Activated T-helper 9 cell treated with anti-CD3 and anti-CD28 coated beads, Interleukin-2, amount 50 U/mL, for 16 hours (primary cell): ENCODE measurements at regions not wholly inside any gene's neighbourhood (a gene's known extent, or its start where the extent isn't known, plus 50 kb on each side); places are given as distances from the start of the nearest gene placed in this dataset.

ENCODE experiments used
- DNase-seq: peaks from one replicate; pipeline ENCODE4 v3.0.0-alpha.2; 2020; ENCODE audit warnings: low read depth

DNA sequence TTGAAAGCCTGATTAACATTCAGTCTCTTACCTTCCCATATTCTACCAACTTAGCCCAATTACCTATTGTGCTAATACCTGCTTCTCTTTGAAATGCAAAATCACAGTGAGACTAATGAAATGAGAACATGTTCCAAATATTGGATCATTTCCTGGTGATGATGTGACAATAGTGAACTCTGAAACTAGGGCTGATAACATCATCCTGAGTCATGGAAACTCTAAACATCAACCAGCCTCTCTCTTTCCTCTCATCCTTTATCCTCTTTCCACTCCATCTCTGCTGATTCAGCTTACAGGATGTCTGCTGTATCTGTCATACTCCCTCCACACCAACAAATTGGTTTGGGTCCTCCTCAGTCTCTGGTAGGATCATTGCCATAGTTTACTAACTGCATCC, 98.8 kb upstream of the NCKAP5 start:
- no peak for DNase-seq

DNA sequence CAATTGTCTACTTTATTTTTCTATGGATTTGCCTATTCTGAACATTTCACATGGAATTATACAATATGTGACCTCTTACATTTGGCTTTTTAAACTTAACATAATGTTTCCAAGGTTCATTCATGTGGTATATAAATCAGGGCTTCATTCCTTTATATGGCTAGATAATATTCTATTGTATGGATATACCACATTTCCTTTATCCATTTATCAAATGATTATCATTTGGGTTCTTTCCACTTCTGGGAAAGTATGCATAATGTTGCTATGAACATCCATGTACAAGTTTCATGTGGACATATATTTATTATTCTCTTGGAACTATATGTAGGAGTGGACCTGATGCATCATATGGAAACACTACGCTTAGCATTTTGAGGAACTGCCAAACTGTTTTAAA, 99.7 kb upstream of the NCKAP5 start:
- DNase-seq: no peak

DNA sequence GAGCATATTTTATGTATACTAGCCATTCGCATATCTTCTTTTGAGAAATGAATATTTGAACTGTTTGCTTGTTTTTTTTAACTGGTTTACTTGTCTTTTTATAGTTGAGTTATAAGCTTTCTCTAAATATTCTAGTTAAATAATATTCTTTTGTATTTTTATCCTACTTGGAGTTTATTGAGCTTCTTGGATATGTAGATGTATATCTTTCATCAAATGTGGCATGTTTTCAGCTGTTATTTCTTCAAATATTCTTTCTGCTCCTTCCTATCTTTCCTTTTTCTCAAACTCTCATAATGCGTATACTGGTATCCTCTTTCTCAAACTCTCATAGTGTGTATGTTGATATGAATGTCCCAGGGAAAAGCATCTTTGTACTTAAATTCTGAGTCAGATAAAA, 100.3 kb upstream of the NCKAP5 start:
- DNase-seq: no peak

DNA sequence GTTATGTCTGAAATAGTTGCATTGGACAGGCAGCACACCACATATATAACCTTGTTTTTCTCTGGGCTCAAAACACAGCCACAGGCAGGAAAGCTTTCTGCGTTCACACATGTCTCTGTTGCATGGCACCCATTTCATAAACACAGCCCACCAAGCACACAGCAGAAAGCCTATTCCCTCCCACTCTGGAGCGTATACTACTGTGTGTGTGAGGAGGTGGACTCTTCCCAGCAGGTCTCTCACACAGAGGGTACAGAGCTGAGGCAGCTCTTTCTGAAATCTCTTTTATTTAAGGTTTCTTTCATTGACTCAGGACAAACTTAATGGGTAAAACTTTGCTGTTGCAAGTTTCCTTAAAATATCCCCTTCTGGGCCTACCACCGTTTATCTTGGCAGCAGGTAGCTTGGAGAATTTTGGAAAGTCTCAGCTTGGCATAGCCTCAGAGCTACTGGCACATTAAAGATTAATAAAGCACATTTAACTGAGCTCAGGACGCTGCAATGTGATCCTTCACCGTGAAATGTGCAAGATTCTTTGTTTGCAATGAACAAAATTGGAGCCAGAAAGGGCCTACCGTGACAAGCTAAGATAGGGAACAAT, 105.1 kb upstream of the NCKAP5 start:
- DNase-seq: no peak

DNA sequence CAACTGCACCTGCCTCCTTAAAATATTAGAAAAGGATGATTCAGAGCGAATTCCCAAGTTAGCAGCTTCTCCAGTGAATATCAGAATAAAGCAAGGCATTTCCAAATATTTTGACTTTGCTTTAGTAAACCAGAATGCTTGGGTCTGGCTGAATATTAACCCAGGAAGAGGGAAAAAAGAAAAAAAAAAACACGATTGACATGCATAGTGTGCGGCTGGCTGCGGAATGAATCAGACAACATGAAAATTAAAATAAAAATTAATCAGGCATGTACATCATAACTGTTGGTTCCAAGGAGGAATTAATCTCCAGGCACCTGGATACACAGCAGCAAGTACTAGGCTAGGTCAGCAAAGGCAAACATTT, 105.8 kb upstream of the NCKAP5 start:
- DNase-seq: no peak

DNA sequence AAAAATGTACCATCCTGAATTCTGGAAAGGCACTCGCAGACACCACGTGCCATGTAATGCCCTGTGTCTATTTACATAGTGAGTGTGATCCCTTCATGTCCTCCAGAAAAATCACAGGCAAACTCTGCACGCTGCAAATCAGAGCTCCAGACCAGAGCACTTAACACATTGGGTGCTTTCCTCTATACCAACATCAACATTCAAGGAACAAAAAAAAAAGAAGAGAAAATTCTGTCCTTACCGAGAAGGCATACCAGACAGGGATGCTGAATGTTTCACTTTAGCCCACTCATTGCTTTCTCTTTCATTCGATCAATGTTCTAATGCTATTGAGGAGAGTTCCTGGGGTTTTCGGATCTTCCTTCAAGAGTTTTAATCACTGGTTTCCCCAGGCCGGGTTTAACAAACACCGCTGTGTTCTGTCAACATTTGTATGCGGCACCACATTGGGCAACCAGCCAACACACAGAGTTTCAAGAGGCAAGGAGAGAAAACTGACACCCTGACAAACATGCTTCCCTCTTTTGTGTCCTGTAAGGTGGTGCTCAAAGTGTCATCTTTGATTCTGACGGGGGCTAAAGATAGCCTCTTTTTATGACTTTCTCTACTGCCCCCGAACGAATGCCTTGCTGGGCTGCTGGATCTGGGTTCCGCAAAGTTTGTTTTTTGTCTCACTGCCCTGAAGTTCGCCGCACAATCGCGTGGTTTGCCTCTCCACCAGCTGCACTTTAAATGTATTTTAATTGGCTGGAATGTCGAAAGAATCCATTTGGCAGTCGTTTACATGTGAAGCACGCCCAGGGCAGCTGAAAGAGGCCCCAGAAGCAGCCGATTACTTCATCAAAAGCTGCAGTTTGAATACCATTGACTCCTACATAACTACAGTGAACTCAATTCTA, 106.4 kb upstream of the NCKAP5 start:
- DNase-seq: no peak

DNA sequence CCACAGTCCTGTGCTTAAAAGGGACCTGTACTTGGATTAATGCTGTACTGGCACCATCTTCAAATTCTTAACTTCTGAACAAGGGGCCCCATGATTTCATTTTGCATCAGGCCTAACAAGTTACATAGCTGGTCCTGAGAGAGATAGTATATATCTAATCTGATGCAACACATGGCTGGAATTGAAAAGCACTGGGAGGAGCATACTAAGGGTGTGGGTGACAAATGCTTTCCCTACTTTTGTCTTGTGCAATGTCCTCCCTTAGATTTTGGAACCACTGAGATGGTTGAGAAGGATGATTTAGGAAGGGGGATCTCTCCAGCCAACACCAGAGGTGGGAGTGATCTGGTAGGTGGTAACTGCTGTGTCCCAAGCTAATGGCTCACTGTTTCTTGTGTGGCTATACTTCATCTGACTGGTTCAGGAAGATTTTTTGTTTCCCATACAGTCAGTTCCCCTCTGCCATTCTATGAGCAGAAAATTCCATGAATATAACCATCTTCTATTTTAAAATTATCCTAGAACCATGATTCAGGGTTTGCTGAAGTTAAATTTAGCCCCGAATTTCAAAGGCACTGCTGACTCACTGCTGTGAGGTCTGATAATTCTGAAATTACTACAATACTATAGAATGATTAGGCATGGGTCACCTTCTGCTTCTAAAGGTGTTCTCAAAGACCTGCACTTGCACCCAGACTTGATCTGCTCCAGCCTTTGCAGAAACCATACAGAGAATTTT, 108.3 kb upstream of the NCKAP5 start:
- no peak for DNase-seq

DNA sequence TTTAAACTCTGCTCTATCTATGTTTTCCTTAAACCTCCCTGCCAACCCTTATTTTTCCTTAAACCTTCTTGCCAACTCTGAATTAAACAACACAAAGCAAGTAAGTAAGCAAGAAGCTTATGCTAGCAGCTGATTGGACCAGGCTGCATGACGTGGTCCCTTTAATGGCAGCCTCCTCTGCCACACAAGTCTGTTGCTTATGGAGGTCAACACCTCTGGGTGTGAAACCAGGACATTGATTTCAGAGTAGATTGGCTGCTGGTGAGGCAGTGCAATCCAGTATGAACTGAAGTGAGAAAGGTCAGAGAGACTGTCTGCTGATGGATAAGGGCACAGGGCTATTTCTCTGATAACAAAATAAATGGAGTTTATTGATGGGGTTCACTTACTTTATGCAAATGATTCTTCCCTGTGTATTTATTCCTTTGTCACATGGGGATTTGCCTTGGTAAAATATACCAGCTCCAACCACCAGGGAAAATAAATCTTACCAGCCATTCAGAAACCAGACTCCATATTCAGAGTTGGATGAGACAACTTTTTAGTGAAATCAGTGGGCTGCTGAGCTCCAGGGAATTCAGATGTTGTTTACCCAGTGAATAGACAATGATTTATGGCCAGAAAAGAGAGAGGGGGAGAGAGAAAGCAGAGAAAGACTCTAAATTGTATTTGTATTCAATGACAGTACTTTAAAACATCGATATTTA, 112.2 kb upstream of the NCKAP5 start:
- DNase-seq: no peak

DNA sequence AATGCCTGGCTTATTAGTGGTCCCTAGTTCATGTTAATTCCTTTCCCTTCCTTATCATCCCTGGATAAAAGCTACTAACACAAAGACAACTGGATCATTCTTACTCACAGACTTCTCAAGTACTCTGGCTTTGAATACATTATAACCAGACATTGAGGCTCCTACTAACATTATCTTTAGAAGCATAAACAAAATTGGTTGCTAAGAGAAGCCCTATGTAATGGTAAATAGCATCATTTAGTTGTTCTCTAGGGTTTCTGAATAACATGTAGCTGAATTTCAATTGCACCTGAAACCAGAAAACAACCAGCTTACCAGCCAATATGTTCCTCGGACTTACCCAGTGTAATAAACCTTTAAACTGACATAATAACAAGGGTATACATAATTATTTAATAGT, 114.1 kb upstream of the NCKAP5 start:
- no peak for DNase-seq

DNA sequence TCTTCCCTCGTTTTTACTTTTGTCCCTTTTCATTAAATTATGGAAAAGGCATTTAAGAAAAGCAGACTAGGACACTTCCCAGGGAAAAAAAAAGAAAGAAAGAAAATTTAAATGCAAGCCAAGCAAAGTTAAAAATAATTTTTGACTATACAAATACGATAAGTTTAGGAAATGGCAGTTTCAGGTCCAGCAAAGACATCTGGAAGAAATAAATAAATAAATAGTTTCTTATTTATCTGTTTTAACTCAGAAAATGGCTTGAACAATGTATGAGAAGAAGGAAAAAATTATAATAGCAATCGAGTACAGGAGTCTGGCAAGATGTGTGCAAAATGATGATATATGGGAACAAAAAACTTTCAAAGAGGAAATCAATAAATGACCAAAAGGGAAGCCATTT, 114.6 kb upstream of the NCKAP5 start:
- DNase-seq: no peak

DNA sequence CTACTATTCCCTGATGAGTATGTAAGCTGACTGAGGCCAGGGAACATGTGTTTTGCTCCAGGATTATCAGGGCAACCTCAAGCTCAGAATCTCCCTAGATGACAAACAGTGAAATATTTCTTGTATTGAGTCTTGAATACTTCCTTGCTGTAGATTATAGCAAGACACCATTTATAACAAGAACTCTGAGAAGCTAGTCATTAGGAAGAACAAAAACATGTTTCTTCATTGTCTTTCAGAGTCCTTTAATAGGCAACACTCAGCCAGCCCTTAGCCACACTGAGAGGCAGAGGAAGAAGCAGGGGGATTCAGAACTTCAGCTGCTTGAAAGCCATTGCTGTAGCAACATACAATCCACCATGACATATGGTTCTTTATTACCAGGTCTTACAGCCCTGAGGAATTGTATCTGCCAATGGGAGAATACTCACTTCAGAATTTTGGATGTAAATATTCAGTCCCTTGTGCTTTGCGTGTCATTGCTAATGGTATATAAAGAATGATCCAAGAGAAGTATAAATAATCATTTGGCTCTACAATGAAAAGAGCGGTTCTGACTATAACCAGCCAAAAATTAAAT, 117.5 kb upstream of the NCKAP5 start:
- DNase-seq: no peak

DNA sequence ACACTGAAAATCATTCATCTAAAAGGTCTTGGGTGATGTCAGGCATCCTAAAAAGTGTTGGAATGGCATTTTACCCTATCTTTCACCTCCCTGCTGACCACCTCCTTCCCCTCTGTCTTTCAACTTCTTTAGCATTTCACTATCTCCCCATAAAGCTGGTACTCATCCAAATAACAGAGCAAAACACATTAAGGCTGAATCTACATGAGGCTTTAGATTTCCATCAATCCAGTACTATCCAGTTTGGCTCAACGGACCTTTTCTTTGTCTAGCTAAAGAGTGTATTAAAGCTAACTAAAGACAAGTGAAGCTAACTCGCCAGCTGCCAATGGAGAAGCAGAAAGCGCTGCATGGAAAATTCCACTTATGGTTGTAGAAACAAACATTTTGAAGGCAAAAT, 122.5 kb upstream of the NCKAP5 start:
- DNase-seq: no peak

DNA sequence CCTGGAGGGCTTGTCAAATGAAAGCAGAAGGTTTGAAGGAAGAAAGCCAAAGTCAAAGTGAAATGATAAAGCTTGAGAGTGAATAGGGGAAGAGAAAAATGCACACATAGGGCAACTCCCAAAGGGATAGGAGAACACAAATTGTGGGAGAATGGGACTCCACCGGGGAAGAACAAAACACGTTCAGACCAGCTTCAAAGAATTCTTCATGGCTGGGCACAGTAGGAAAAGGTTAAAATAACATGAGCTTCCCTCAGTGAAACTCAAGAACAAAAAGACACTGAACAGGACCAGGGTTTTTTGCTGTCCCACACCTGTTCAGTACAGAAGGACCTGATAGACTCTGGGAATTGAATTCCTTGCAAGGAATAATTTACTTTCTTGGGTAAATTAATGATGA, 123.1 kb upstream of the NCKAP5 start:
- no peak for DNase-seq

DNA sequence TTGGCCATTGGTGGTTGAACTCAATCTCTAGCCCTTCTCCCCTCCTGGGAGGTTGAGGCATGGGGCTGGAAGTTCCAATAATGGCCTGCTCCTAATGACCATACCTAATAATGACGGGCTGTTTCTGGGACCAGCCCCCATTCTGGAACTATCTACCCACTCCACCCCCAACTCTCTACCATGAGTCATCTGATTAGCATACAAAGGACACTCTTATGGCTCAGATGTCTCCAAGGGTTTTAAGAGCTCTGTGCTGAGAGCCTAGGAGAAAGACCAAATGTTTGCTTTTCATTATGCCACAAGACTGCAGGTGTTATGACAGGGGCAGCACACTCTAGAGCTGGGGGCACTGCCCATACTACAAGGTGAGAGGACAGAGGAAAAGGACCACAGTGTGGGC, 137.0 kb upstream of the NCKAP5 start:
- DNase-seq: no peak

DNA sequence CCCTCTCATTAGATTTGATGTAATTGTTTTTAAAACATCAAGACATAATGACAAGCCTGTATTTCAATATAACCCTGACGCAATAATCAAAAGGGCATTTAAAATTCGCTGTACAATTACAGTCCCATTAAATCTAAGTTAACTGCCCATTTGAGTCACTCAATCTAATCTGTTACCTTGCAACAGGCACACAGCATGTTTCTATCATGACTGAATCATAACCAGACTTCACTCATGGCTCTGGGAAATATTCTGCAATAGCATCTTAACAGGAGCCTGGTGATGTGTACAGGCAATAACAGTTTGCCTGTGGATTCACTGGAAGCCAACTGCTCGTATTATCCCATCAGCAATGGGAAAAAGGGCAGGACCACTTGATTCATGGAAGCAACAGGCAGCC, 142.3 kb upstream of the NCKAP5 start:
- DNase-seq: no peak

DNA sequence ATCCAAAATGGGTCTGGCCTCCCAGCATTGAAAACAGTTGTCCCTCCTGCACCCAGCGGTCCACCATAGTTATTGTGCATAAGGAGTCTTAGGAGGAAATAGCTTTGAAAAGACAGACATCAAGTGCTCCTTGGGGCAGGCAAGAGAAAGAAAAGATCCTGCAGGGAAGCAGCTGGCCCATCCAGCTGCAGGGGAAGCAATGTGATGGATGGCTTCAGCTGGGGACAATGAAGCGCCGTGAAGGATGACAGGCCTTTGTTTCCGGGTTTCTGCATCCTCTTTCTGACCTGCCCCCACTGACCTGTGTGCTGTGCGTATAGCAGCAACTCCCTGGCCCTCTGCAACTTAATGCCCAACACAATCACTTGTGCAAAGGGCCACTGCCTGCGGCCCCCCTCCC, 142.9 kb upstream of the NCKAP5 start:
- no peak for DNase-seq

DNA sequence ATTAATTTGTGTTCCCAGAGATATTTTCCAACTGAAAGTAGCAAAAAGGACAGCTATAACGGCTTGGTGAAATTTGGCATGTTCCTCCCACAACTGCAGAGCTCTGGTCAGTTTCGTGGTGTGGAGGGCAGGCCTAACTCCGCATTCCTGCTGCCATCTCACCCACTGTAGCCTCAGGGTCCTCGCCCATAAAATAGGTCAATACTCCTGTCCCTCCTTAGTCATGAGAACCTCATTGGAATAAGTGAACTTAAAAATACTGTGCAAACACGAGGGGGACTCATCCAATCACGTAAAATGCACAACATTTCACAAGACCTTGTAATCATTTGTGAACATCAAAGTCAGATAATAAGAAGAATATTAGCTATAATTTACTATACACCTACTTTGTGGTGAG, 143.5 kb upstream of the NCKAP5 start:
- no peak for DNase-seq

DNA sequence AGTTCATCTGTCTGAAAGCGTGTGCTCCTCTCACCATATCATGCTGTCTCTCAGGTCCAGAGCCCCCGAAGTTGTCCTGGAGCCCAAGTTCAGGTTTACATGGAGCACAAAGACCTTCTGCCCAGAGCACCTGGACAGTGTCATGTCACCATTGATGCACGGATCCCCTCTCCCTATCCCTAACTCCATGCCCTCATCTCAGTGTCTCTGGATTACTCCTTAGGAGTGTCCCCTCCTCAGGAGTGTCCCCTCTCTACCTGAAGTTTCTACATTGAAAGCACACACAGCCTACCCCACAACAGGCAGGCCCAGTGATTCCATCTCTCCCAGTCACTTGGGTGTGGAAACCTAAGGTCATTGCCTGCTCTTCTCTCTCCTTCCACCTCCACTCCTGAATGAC, 144.1 kb upstream of the NCKAP5 start:
- DNase-seq: no peak

DNA sequence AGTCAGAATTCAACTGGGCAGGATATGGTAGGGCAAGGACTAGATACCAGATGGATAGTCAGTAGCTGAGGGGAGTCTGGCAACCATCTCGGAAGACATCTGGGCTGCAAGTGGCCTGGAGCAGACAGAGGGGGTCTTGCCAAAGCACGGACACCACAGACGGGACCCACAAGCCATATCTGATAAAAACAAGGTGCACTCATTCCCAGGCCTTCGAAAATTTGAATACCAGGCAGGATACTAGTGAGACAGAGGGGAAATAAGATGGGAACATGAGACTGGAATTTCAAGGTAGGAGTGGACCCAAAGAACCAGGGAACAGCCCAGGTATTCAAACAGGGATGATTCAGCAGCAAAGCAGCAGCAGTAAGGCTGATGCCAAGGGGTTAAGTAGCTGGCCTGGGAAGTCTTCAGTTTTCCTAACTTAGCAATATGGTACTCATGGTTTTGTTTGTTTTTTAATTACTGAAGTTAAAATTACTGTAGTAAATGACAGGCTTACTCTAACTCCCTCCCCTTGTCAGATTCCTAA, 144.9 kb upstream of the NCKAP5 start:
- DNase-seq: no peak

DNA sequence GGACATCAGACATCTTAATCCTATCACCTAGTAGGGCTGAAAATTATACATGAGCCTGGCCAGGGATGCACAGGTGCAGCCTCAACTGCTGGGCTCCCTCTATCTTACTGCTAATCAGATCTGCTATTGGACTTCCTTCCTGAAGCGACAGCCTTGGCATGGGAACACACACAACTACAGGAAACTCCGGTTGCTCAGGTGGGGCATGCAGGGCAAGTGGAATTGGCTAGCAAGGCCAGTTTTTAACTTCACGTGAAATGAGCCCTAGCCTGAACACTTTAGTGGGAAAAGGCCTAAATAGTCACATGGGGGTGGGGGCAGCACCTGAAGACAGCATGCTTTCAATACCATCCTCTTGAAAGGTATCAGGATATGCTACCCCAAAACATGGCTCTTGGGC, 147.9 kb upstream of the NCKAP5 start:
- DNase-seq: no peak

DNA sequence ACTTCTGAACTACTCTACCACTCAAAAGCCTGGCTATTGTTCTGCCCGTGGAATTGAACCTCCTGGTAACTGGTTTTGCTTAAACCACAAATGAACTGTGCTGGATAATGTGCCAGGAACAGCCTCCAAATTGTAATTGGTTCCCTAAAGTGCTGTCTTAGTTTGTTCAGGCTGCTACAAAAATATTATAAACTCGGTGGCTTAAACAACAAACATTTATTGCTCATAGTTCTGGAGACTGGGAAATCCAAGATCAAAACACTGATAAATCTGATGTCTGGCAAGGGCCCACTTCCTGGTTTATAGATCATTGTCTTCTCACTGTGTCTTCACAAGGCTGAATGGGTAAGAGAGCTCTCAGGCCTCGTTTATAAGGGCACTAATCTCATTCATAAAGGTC, 149.2 kb upstream of the NCKAP5 start:
- DNase-seq: no peak

DNA sequence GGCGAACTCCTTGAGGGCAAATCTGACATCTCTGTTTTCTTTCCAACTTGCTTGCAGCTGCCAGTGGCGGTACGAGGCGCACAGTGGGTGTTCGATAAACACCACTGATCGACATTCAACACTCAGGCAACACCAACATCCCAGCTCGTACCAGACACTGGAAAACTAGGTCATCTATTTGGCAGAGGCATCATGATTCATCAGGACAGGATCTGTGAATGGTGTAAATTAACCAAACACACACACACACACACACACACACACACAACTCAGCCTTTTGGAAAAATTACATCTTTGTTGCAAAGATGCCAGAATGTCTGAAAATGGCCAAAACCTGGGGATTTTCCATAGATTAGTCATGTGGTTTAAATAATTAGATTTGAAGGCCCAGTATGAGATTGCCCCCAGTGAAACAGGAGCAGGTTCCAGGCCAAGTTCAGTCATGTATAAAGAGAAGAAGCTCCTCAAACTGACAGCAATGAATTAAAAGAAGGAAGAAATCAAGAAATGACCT, 150.5 kb upstream of the NCKAP5 start:
- no peak for DNase-seq
